HG03066 (cell line): ENCODE measurements at regions not wholly inside any gene's neighbourhood (a gene's known extent, or its start where the extent isn't known, plus 50 kb on each side); places are given as distances from the start of the nearest gene placed in this dataset.
"Not testable (repeated sequence)": the region's sequence is repeated elsewhere in the genome, so short reads cannot be mapped to it uniquely, and the experiment has no call there.

Experiments
- ATAC-seq: cut with Tn5 transposase; IDR thresholded peaks from one replicate; pipeline ENCODE4 v1.9.1; 2021; ENCODE audit warnings: low read depth; ENCODE audit not compliant: unreplicated experiment

DNA sequence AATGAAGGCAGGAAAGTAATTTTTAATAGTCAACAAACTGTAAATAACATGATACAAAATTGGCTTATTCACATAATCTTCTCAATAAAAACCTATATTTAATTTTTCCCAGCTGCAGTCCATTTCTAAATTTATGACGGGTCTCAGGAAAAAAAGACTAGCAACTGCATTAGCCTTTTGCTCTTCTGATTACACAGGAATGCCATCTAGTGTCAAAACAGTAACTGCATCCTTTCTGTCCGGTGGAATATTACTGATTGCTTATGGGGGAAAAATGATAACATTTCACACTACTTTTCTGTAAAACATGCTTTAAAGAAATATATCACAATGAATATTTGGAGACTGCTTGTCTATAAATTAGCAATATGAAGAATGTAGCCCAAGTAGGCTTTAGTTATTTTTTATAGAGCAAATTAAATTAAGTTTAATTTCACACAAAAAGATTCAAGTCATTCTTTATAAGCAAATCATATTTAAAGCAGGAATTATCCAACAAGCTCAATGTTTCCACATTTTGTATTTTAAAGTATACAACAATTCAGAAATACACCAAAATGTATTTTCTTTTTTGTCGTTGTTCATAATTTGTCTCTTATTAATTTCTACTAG lies 534.7 kb downstream of the CDH10 start:
- no peak for ATAC-seq

- ATAC-seq: no peak
These were observed 532.4 kb downstream of the CDH10 start for GRCh38 chr5:24112420-24112819.

DNA sequence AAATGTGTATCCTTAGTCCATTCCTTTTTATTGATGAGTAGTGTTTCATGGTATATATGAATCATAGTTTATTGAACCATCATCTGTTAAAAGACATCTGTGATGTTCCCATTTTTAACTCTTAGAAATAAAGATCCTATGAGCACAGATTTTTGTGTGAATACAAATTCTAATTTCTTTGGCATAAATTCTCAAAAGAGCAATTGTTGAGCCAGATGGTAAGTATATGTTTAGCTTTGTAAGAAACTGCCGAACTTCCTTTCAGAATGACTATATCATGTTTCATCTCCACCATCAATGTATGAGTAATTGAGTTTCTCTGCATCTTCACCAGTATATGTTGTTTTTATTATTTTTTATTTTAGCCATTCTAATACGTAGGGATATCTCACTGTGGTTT lies 526.4 kb downstream of the CDH10 start:
- no peak for ATAC-seq

GRCh38 chr5:24135536-24135935 lies 509.2 kb downstream of the CDH10 start:
- no peak for ATAC-seq

GRCh38 chr5:24141046-24141445 lies 503.7 kb downstream of the CDH10 start:
- no peak for ATAC-seq

GRCh38 chr5:24142341-24142740 lies 502.4 kb downstream of the CDH10 start:
- no peak for ATAC-seq

GRCh38 chr5:24145806-24146205 lies 499.0 kb downstream of the CDH10 start:
- no peak for ATAC-seq

GRCh38 chr5:24161559-24161958 lies 483.2 kb downstream of the CDH10 start:
- ATAC-seq: no peak

DNA sequence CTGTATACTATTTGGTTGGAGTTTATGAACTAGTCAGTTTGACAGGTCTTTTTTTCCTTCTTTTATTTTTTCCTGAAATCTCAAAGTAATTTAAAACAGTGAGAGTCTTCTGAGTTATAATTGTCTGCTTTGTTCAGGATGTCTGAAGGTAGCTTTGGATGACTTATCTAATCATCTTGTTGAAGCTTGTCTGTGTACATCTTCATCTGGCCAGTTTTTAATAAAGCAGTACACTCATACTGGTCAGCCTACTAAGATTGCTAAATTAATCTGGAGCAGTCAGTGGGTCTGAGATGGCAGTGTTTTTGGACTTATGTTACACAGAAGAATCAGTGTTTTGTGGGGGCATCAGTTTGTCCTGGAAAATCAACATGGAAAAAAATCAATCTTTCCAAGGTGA lies 482.4 kb downstream of the CDH10 start:
- ATAC-seq: no peak

DNA sequence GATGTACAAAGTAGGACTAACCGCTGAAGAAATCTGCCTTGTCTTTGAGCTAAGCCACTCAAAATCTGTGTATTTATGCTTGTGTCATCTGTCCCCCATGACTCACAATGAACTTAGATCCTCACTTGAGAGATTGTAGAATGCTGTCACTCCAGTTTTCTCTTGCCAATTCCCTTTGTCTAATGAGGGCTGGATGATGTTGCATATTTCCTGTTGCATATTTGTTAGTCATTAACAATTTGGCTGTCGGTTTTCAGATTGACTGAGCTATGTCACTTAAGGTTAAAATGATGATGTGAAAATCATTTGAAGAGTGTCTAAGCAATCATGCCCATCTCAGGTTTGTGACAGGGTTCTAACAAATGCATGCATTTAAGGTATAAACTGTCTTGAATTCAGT lies 481.7 kb downstream of the CDH10 start:
- no peak for ATAC-seq

- no peak for ATAC-seq
These were observed 477.0 kb downstream of the CDH10 start for GRCh38 chr5:24167806-24168205.

DNA sequence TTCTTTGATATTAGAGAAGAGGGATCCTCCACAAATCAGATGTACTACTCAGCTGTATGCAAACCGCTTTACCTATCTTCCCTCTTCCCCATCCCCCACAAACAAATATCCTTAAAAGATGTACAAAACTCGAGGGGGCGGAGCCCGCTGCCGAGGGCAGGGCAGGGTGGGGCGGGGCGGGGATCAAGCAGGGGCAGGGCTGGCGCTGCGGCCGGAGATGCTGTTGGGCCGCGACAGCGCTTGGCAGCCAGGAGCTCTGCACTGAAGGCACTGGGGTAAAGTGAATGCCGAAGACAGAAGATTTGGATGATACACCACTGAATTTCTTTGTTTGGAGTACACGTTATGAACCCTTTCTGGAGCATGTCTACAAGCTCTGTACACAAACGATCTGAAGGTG lies 474.8 kb downstream of the CDH10 start:
- ATAC-seq: no peak

GRCh38 chr5:24170930-24171329 lies 473.8 kb downstream of the CDH10 start:
- ATAC-seq: not testable (repeated sequence)

- ATAC-seq: no peak
These were observed 467.0 kb downstream of the CDH10 start for GRCh38 chr5:24177821-24178220.

GRCh38 chr5:24183981-24184380 lies 460.8 kb downstream of the CDH10 start:
- no peak for ATAC-seq

GRCh38 chr5:24188216-24188925 lies 456.4 kb downstream of the CDH10 start:
- no peak for ATAC-seq

GRCh38 chr5:24196789-24197188 lies 448.0 kb downstream of the CDH10 start:
- ATAC-seq: no peak

DNA sequence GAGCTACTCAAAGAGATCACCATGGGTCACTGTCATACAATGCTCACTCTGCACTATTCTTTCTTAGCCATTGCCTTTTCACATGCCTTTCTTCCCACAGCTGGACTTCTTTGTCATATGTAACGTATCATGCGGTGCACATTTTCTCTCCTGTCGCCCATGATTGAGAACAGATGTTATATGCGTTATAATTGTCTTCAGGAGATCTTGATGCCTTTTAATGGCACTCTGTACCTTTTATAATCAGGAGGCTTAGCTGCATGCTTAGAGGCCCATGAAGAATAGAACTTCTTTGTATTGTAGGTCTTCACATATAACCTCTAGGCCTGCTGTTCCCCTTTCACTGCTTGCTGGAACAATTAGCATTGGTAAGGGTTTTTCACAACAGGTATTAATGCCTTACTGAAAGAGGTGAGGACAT lies 436.1 kb downstream of the CDH10 start:
- no peak for ATAC-seq

GRCh38 chr5:24215114-24215513 lies 429.7 kb downstream of the CDH10 start:
- ATAC-seq: no peak

DNA sequence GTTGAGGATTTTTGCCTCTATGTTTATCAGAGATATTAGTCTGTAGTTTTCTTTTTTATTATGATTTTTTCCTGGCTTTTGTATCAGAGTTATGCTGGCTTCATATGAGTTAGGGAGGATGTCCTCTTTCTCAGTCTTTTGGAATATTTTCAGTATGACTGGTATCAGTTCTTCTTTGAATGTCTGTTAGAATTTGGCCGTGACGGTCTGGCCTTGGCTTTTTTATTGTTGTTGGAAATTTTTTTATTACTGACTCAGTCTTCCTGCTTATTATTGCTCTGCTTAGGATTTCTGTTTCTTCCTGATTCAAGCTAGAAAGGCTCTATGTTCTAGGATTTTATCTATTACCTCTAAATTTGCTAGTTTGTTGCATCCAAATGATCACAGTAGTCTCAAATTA lies 421.9 kb downstream of the CDH10 start:
- no peak for ATAC-seq

DNA sequence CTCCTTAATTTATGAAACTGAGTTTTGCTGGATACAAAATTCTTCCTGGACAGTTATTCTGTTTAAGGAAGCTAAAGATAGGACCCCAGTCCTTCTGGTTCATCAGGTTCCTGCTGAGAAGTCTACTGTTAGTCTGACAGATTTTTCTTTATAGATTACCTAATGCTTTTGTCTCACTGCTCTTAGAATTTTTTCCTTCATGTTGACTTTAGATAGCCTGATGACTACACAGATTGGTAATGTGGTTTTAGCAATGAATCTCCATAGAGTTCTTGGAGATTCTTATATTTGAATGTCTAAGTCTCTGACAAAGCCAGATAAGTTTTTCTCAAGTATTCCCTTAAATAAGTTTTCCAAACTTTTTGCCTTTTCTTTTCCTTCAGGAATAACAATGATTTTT lies 419.7 kb downstream of the CDH10 start:
- no peak for ATAC-seq

- ATAC-seq: no peak
These were observed 418.3 kb downstream of the CDH10 start for GRCh38 chr5:24226479-24226878.
